ENCODE measurements at regions not wholly inside any gene's neighbourhood (a gene's known extent, or its start where the extent isn't known, plus 50 kb on each side); places are given as distances from the start of the nearest gene placed in this dataset.
"Not testable (repeated sequence)": the region's sequence is repeated elsewhere in the genome, so short reads cannot be mapped to it uniquely, and the experiment has no call there.

- H3K4me1 ChIP-seq (ENCODE audit: control insufficient read depth in 1 of 2, insufficient read depth in 2 of 2, low read length in 2 of 2); H3K9me3 ChIP-seq (ENCODE audit: control insufficient read depth in 1 of 2, insufficient read depth in 1 of 2, low read depth in 1 of 2, low read length in 2 of 2); DNase-seq (ENCODE audit: low read depth, low spot score); BruUV-seq (replicated peaks); H3K9me2 ChIP-seq (ENCODE audit: insufficient read depth); H3K27ac ChIP-seq (ENCODE audit: low read depth, low read length); POLR2A ChIA-PET; H3K79me2 ChIP-seq (ENCODE audit: insufficient read depth, low read length); CTCF ChIA-PET; intact Hi-C loops (cut with micrococcal nuclease); RAD21 ChIA-PET (ENCODE audit: low non-redundant PET in 1 of 2, low total read pairs in 2 of 2, uncharacterized antibody in 2 of 2, unreplicated experiment in 2 of 2); H2AFZ ChIP-seq (ENCODE audit: low read depth, low read length, poor library complexity, severe bottlenecking); H3K9ac ChIP-seq (ENCODE audit: low read length); H3K36me3 ChIP-seq (ENCODE audit: control insufficient read depth in 1 of 2, insufficient read depth in 2 of 2, low read length in 2 of 2); H3K27me3 ChIP-seq (ENCODE audit: insufficient read depth, low read length); H3K4me2 ChIP-seq (ENCODE audit: low read length); H4K20me1 ChIP-seq (ENCODE audit: insufficient read depth); H3K4me3 ChIP-seq (replicated peaks in 1 of 2; ENCODE audit: low read depth in 1 of 2, low read length in 2 of 2); ATAC-seq: not testable (repeated sequence)
Measured at GRCh38 chrX:134311994-134312393, 61.1 kb upstream of the PHF6 start.

- Histone ChIP-seq H3K4me1 (ENCODE audit: control insufficient read depth in 1 of 2, insufficient read depth in 2 of 2, low read length in 2 of 2) (no peaks in the 10 kb centered on the region), H3K9me2 (ENCODE audit: insufficient read depth) (no peaks in the 10 kb centered on the region), H4K20me1 (ENCODE audit: insufficient read depth) (no peaks in the 10 kb centered on the region), H3K9me3 (ENCODE audit: control insufficient read depth in 1 of 2, insufficient read depth in 1 of 2, low read depth in 1 of 2, low read length in 2 of 2) (no peaks in the 10 kb centered on the region), H3K36me3 (ENCODE audit: control insufficient read depth in 1 of 2, insufficient read depth in 2 of 2, low read length in 2 of 2) (no peaks in the 10 kb centered on the region), H3K4me2 (ENCODE audit: low read length) (no peak overlapping the region), H3K27me3 (ENCODE audit: insufficient read depth, low read length) (no peaks in the 10 kb centered on the region), H2AFZ (ENCODE audit: low read depth, low read length, poor library complexity, severe bottlenecking) (no peak overlapping the region), H3K9ac (ENCODE audit: low read length) (no peak overlapping the region), H3K4me3 (replicated peaks in 1 of 2; ENCODE audit: low read depth in 1 of 2, low read length in 2 of 2) (no peak overlapping the region), H3K79me2 (ENCODE audit: insufficient read depth, low read length) (no peaks in the 10 kb centered on the region), H3K27ac (ENCODE audit: low read depth, low read length) (no peak overlapping the region)
- ATAC-seq, result no peak
- no peak for DNase-seq (ENCODE audit: low read depth, low spot score)
- no TSS peak for BruUV-seq (replicated peaks)
- intact Hi-C loops (cut with micrococcal nuclease), result no loop called here
- ChIA-PET CTCF (interaction anchor here (1.3 kb wide), 1 partner anchor 18 kb away, joined by 3 read pairs; no protein-coding TSS in a partner anchor), POLR2A (no interaction called here), RAD21 (ENCODE audit: low non-redundant PET in 1 of 2, low total read pairs in 2 of 2, uncharacterized antibody in 2 of 2, unreplicated experiment in 2 of 2) (no interaction called here)
- TF ChIP-seq, protein P1, sequence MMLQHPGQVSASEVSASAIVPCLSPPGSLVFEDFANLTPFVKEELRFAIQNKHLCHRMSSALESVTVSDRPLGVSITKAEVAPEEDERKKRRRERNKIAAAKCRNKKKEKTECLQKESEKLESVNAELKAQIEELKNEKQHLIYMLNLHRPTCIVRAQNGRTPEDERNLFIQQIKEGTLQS (IDR thresholded peaks at IDR 0.05), result no peak
- no peak for TF ChIP-seq SIN3A (IDR thresholded peaks at IDR 0.05; ENCODE audit: low read depth)
- no peak for TF ChIP-seq SP1 (IDR thresholded peaks at IDR 0.05; ENCODE audit: low read depth)
- TF ChIP-seq POLR2A (IDR thresholded peaks at IDR 0.05; ENCODE audit: borderline replicate concordance, extremely low read depth, insufficient read depth, insufficient read length), result no peak
- no peak for TF ChIP-seq YY1 (IDR thresholded peaks at IDR 0.05; ENCODE audit: extremely low read depth, insufficient replicate concordance, low read depth, low read length)
- TF ChIP-seq RAD21 (IDR thresholded peaks at IDR 0.05; ENCODE audit: low read depth), result no peak
- TF ChIP-seq ZFX (IDR thresholded peaks at IDR 0.05), result no peak
- no peak for TF ChIP-seq CEBPB (IDR thresholded peaks at IDR 0.05; ENCODE audit: low read depth)
- TF ChIP-seq TCF7L2 (IDR thresholded peaks at IDR 0.05; ENCODE audit: borderline replicate concordance, extremely low read depth, insufficient read depth, insufficient read length), result no peak
- TF ChIP-seq CBX3 (IDR thresholded peaks at IDR 0.05; ENCODE audit: low read depth), result no peak
- no peak for TF ChIP-seq ELF1 (IDR thresholded peaks at IDR 0.05; ENCODE audit: borderline replicate concordance, low read depth)
- no peak for TF ChIP-seq FOSL1 (IDR thresholded peaks at IDR 0.05; ENCODE audit: low read depth)
Measured at GRCh38 chrX:134313418-134313817, 59.7 kb upstream of the PHF6 start.

Measured in HCT116 (cell line).